ENCODE measurements at regions not wholly inside any gene's neighbourhood (a gene's known extent, or its start where the extent isn't known, plus 50 kb on each side); places are given as distances from the start of the nearest gene placed in this dataset.

DNA sequence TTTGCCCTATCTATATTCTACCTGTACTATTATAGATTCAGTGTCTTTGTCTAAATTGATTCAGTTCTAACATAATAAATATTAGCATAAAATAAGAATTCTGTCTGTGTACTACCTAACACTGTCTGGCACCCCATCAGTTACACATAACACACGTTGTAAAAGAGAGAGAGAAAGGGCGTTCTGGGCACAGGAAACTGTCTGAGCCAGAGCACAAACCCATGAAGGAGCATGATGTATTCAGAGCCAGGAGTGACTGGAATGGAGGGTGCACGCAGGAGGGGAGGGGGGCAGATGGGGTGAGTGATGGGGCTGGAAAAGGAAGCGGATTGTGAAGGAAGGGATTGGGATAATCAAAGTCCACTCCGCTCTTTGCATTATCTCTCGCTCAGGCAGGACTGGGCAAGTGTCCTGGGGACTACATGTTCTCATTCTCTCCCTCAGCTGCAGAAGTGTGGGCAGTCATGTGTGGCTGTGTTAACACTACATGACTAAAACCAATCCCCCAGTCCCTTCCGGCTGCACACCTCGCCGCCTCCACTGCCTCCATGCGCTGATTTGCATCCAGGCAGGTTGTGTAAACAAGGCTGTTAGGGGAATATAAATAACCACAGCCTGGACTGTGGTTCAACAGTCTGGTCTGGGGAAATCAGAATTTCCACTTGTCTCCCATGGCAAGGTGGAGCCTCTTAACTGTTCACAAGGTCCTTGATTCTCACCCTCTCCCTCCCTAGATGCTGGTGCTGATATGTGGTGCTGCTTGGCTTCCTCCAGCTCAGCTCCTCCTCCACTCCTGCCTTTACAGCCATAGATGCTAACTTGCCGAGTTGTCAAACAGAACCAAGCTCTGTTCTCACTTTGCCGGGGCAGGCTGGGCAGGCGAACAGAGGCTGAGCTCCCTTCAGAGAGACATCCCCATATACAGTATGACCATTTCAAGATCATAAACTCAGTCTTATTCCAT is 367.5 kb upstream of the BRINP1 start:
- H3K36me3 Mint-ChIP-seq (ENCODE audit: low read depth), result no peaks in the 10 kb centered on the region
- H3K4me3 Mint-ChIP-seq, result no peak overlapping the region
- H3K27me3 Mint-ChIP-seq (ENCODE audit: low read depth), result peaks cover 6% of the 10 kb centered on the region
- TF ChIP-seq, protein P1, sequence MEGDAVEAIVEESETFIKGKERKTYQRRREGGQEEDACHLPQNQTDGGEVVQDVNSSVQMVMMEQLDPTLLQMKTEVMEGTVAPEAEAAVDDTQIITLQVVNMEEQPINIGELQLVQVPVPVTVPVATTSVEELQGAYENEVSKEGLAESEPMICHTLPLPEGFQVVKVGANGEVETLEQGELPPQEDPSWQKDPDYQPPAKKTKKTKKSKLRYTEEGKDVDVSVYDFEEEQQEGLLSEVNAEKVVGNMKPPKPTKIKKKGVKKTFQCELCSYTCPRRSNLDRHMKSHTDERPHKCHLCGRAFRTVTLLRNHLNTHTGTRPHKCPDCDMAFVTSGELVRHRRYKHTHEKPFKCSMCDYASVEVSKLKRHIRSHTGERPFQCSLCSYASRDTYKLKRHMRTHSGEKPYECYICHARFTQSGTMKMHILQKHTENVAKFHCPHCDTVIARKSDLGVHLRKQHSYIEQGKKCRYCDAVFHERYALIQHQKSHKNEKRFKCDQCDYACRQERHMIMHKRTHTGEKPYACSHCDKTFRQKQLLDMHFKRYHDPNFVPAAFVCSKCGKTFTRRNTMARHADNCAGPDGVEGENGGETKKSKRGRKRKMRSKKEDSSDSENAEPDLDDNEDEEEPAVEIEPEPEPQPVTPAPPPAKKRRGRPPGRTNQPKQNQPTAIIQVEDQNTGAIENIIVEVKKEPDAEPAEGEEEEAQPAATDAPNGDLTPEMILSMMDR (conservative IDR thresholded peaks at IDR 0.05), result no peak
- DNase-seq (ENCODE audit: low read depth, low spot score), result no peak
- peaks cover 4% of the 10 kb centered on the region for H3K9me3 Mint-ChIP-seq
- H3K27ac Mint-ChIP-seq (ENCODE audit: unreplicated experiment), result no peak overlapping the region
- no peaks in the 10 kb centered on the region for H3K4me1 Mint-ChIP-seq

DNA sequence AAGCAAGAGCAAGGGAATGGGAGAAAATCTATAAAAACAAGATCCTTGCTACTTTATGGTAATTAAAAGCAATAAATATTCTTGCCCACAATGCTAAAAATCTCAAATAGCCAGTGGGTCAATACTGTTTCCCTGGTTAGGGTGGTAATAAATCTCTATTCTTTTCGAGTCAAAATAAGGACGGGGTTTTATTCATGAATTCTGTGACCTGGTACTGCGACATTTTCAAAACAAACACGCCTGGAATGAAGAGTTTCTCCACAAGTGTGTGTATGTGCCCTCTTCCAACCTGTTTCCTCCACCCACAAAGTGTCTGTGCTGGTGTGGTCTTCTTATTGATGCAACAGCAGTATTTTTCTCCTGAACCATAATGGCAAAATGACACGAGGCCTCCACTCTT is 358.8 kb upstream of the BRINP1 start:
- TF ChIP-seq, protein P1 (conservative IDR thresholded peaks at IDR 0.05), result no peak
- no peaks in the 10 kb centered on the region for H3K4me1 Mint-ChIP-seq
- H3K27ac Mint-ChIP-seq (ENCODE audit: unreplicated experiment), result no peak overlapping the region
- no peak overlapping the region for H3K4me3 Mint-ChIP-seq
- H3K9me3 Mint-ChIP-seq, result no peaks in the 10 kb centered on the region
- H3K36me3 Mint-ChIP-seq (ENCODE audit: low read depth), result no peaks in the 10 kb centered on the region
- peaks cover 27% of the 10 kb centered on the region for H3K27me3 Mint-ChIP-seq (ENCODE audit: low read depth)
- no peak for DNase-seq (ENCODE audit: low read depth, low spot score)

DNA sequence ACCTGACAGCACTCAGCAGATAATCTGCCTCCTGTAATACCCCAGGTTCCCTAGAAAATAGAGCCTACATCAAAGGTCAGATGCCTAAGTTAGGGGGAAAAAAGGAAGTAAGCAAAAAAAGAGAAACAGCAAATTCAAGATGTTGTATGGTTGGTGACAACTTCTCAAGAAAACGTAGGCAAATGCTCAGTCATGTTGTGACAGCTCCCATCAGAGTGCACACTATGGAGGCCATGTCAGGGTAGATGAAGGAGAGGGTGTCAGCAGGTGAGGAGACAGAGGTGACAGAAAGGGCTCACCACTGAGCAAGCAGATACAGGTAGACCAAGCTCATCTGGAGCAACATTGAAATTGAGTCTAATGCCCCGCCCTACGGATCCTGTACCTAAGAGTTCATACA is 356.8 kb upstream of the BRINP1 start:
- DNase-seq (ENCODE audit: low read depth, low spot score), result no peak
- Mint-ChIP-seq H3K36me3 (ENCODE audit: low read depth) (no peaks in the 10 kb centered on the region), H3K4me1 (peaks cover 11% of the 10 kb centered on the region), H3K27me3 (ENCODE audit: low read depth) (peaks cover 29% of the 10 kb centered on the region), H3K9me3 (no peaks in the 10 kb centered on the region), H3K4me3 (no peak overlapping the region), H3K27ac (ENCODE audit: unreplicated experiment) (no peak overlapping the region)
- TF ChIP-seq, protein P1 (conservative IDR thresholded peaks at IDR 0.05), result no peak

DNA sequence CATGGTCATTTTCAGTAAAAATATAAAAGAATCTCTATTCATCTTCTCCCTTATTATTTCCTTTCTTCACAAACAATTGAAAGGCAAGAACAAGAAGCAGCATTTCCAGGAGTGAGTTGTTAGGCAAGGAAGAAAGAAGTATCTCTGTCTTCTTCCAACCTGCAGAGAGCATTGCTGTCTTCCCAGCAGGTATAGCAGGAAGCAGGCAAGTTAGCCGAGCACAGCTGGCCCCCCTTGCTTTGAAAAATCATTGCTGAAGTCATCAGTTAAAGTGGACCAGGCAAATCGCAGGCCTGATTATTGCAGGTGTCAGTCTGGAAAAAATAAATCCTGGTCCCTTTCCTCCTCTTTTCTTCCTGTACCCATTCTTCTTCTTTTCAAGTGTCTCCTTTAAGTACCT is 353.1 kb upstream of the BRINP1 start:
- H3K27ac Mint-ChIP-seq (ENCODE audit: unreplicated experiment), result no peak overlapping the region
- TF ChIP-seq, protein P1 (conservative IDR thresholded peaks at IDR 0.05), result no peak
- H3K9me3 Mint-ChIP-seq, result no peaks in the 10 kb centered on the region
- H3K4me1 Mint-ChIP-seq, result peaks cover 11% of the 10 kb centered on the region
- H3K4me3 Mint-ChIP-seq, result no peak overlapping the region
- no peak for DNase-seq (ENCODE audit: low read depth, low spot score)
- H3K36me3 Mint-ChIP-seq (ENCODE audit: low read depth), result no peaks in the 10 kb centered on the region
- peaks cover 37% of the 10 kb centered on the region for H3K27me3 Mint-ChIP-seq (ENCODE audit: low read depth)

DNA sequence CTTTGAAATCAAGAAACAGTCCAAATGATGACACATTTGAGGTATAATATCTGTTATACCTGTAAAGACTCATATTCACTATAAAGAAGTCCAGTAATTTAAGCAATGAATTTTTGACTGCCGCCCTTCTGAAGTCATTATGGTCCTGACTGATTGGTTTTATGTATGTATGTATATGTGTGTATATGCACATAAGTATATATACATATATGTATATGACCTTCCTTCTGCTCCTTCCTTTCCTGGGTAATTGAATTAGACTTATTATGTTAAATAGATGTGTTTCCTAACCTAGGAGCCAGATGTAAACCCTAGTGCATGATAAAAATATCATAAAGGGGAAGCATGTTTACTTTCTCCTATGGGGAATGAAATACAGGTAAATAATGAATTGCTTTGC is 343.1 kb upstream of the BRINP1 start:
- no peaks in the 10 kb centered on the region for H3K36me3 Mint-ChIP-seq (ENCODE audit: low read depth)
- peaks cover 8% of the 10 kb centered on the region for H3K27me3 Mint-ChIP-seq (ENCODE audit: low read depth)
- TF ChIP-seq, protein P1 (conservative IDR thresholded peaks at IDR 0.05), result no peak
- H3K4me1 Mint-ChIP-seq, result no peaks in the 10 kb centered on the region
- H3K4me3 Mint-ChIP-seq, result no peak overlapping the region
- DNase-seq (ENCODE audit: low read depth, low spot score), result no peak
- no peak overlapping the region for H3K27ac Mint-ChIP-seq (ENCODE audit: unreplicated experiment)
- H3K9me3 Mint-ChIP-seq, result no peaks in the 10 kb centered on the region

Measured in neural crest cell (in vitro differentiated cells).